Endothelial cell of umbilical vein (primary cell): ENCODE measurements at regions not wholly inside any gene's neighbourhood (a gene's known extent, or its start where the extent isn't known, plus 50 kb on each side); places are given as distances from the start of the nearest gene placed in this dataset.

Experiments used
- BruUV-seq: library from RNA; stranded (reverse); fragments of 400-500 nt; replicated peaks from 2 replicates; lab custom pipeline; 2021; lab: Mats Ljungman, UMichigan
- CTCF ChIA-PET: fragments of 300-600, 350-600 bp; sonication (Branson Sonifier 250); formaldehyde crosslinking; loops from one replicate; lab custom pipeline; 2021; ENCODE audit warnings: antibody characterized with exemption, inconsistent platforms; lab: Charles Lee
- POLR2A ChIA-PET: fragments of 300-600, 350-600 bp; sonication (Branson Sonifier 250); formaldehyde crosslinking; loops from one replicate; lab custom pipeline; 2021; ENCODE audit warnings: antibody characterized with exemption, inconsistent platforms; lab: Charles Lee
- DNase-seq: peaks from one replicate; pipeline ENCODE4 v3.0.0-alpha.2; 2011; ENCODE audit warnings: low read depth, low spot score
- FAIRE-seq: peaks from 2 replicates; lab custom pipeline; 2011; peaks lifted over from hg19 to GRCh38; lab: Jason Lieb, UNC
- H2AFZ ChIP-seq: 2 replicates; pipeline ENCODE4 v1.6.0; 2012; ENCODE audit warnings: low read depth, low read length, control low read depth, inconsistent platforms
- H3K27ac ChIP-seq: 2 replicates; pipeline ENCODE4 v1.5.1; 2011; ENCODE audit warnings: low read depth, mild to moderate bottlenecking, control low read depth, low read length, moderate library complexity; ENCODE audit not compliant: insufficient read depth
- H3K27me3 ChIP-seq, 2 experiments: 2 replicates each; pipeline versions ENCODE4 v1.6.0 to v1.6.1; 2011; ENCODE audit warnings: low read length in 2 of 2, mixed read lengths in 1 of 2; ENCODE audit not compliant: control insufficient read depth in 2 of 2, insufficient read depth in 2 of 2
- H3K36me3 ChIP-seq, 2 experiments: 2 replicates in 1 of 2; 3 replicates in 1 of 2; pipeline ENCODE4 v1.5.1; 2011; ENCODE audit warnings: low read length in 2 of 2, mild to moderate bottlenecking in 1 of 2, moderate library complexity in 1 of 2; ENCODE audit not compliant: control insufficient read depth in 2 of 2, insufficient read depth in 2 of 2; ENCODE audit errors: extremely low read depth in 1 of 2
- H3K4me1 ChIP-seq: 3 replicates; pipeline ENCODE4 v1.5.1; 2011; ENCODE audit warnings: mild to moderate bottlenecking, low read length; ENCODE audit not compliant: control insufficient read depth, insufficient read depth; ENCODE audit errors: extremely low read depth
- H3K4me2 ChIP-seq: 2 replicates; pipeline ENCODE4 v1.6.1; 2011; ENCODE audit warnings: low read length, control low read depth, mixed read lengths; ENCODE audit not compliant: insufficient read depth
- H3K4me3 ChIP-seq, 3 experiments: fragments of 200-600 bp in 1 of 3; sonication (generic), shearing (Covaris generic) in 1 of 3; replicated peaks in 1 of 3; 2 replicates each; pipeline ENCODE4 v1.5.1; 2011 to 2016; ENCODE audit warnings: control low read depth in 3 of 3, low read length in 3 of 3, mild to moderate bottlenecking in 2 of 3, inconsistent platforms in 1 of 3, low read depth in 1 of 3, moderate library complexity in 1 of 3; ENCODE audit not compliant: insufficient read depth in 1 of 3
- H3K79me2 ChIP-seq: 2 replicates; pipeline ENCODE4 v1.6.0; 2012; ENCODE audit warnings: low read length, inconsistent platforms; ENCODE audit not compliant: control insufficient read depth, insufficient read depth
- H3K9ac ChIP-seq: replicated peaks from 2 replicates; pipeline ENCODE3; 2011; ENCODE audit warnings: low read length, control low read depth; ENCODE audit not compliant: insufficient read depth; ENCODE audit errors: extremely low read depth
- H3K9me1 ChIP-seq: replicated peaks from 3 replicates; pipeline ENCODE4 v1.6.0; 2011; ENCODE audit warnings: mild to moderate bottlenecking, low read length; ENCODE audit not compliant: control insufficient read depth, insufficient read depth; ENCODE audit errors: extremely low read depth
- H3K9me3 ChIP-seq: replicated peaks from 2 replicates; pipeline ENCODE4 v1.5.1; 2012; ENCODE audit warnings: low read length, inconsistent platforms; ENCODE audit not compliant: control insufficient read depth, insufficient read depth
- H4K20me1 ChIP-seq: replicated peaks from 2 replicates; pipeline ENCODE3; 2011; ENCODE audit warnings: mild to moderate bottlenecking, low read length; ENCODE audit not compliant: control insufficient read depth, insufficient read depth; ENCODE audit errors: extremely low read depth
- CTCF ChIP-seq, 2 donors: IDR thresholded peaks; 1 replicate in 1 of 2; 2 replicates in 1 of 2; pipeline ENCODE4 v1.5.1; 2011; ENCODE audit warnings: low read length in 2 of 2, mild to moderate bottlenecking in 2 of 2, moderate library complexity in 2 of 2, control low read depth in 1 of 2, inconsistent platforms in 1 of 2, low read depth in 1 of 2; ENCODE audit not compliant: insufficient read depth in 1 of 2; ENCODE audit errors: extremely low read depth in 1 of 2
- EZH2 ChIP-seq: IDR thresholded peaks from 2 replicates; pipeline ENCODE4 v1.6.1; 2012; ENCODE audit warnings: borderline replicate concordance, low read depth, mild to moderate bottlenecking, moderate library complexity, low read length, inconsistent platforms; ENCODE audit not compliant: severe bottlenecking
- FOS ChIP-seq: IDR thresholded peaks from 2 replicates; pipeline ENCODE4 v1.6.1; 2011; ENCODE audit warnings: mild to moderate bottlenecking, low read length, moderate library complexity, borderline replicate concordance; ENCODE audit not compliant: insufficient read depth
- GATA2 ChIP-seq: IDR thresholded peaks from 2 replicates; pipeline ENCODE4 v1.7.0; 2011; ENCODE audit warnings: low read depth, mild to moderate bottlenecking, moderate library complexity, mixed read lengths, low read length; ENCODE audit not compliant: insufficient read length, insufficient read depth
- JUN ChIP-seq: IDR thresholded peaks from 2 replicates; pipeline ENCODE4 v1.6.1; 2011; ENCODE audit warnings: borderline replicate concordance, low read depth; ENCODE audit not compliant: insufficient read length, insufficient read depth
- MAX ChIP-seq: IDR thresholded peaks from 2 replicates; pipeline ENCODE4 v1.6.1; 2011; ENCODE audit not compliant: insufficient read depth, insufficient read length
- MYC ChIP-seq: IDR thresholded peaks from one replicate; pipeline ENCODE4 v1.6.1; 2011; ENCODE audit warnings: mild to moderate bottlenecking, low read depth, low read length
- POLR2A ChIP-seq: IDR thresholded peaks from 2 replicates; pipeline ENCODE4 v1.6.1; 2012; ENCODE audit warnings: low read depth, mild to moderate bottlenecking, control low read depth, low read length
- POLR2AphosphoS5 ChIP-seq: IDR thresholded peaks from 2 replicates; pipeline ENCODE4 v1.6.1; 2012; ENCODE audit warnings: low read depth, mild to moderate bottlenecking, control low read depth, low read length, moderate library complexity; ENCODE audit not compliant: insufficient read depth
- dilution Hi-C: fragments of 300-500 bp; cut with MboI; formaldehyde crosslinking; loops from one replicate; pipeline ENCODE4 v1.15.0; 2019; ENCODE audit warnings: low sequenced_read_pairs; ENCODE audit not compliant: extremely low pct_ligation_motif_present
- intact Hi-C: fragments of 100-400 bp; cut with micrococcal nuclease; formaldehyde crosslinking; loops from one replicate; pipeline ENCODE4 v1.10.0; 2022

- Histone ChIP-seq H3K4me1 (no peaks in the 10 kb centered on the region), H4K20me1 (no peaks in the 10 kb centered on the region), H3K4me2 (no peak overlapping the region), H3K27me3 (no peaks in the 10 kb centered on the region), H3K79me2 (no peaks in the 10 kb centered on the region), H3K36me3 (no peaks in the 10 kb centered on the region), H2AFZ (no peak overlapping the region), H3K9me1 (no peaks in the 10 kb centered on the region), H3K9ac (no peak overlapping the region), H3K4me3 (no peak overlapping the region), H3K27ac (no peak overlapping the region), H3K9me3 (no peaks in the 10 kb centered on the region)
- TF ChIP-seq MYC = no peak
- TF ChIP-seq EZH2 = no peak
- TF ChIP-seq JUN = no peak
- TF ChIP-seq MAX = no peak
- TF ChIP-seq CTCF (IDR thresholded peaks at IDR 0.05; ENCODE audit: extremely low read depth in 1 of 2, insufficient read depth in 1 of 2, low read depth in 1 of 2, low read length in 2 of 2) = no peak
- TF ChIP-seq GATA2 = no peak
- TF ChIP-seq POLR2A = no peak
- DNase-seq (no peak), FAIRE-seq (no peak)
- dilution Hi-C loops = no loop called here
- POLR2A ChIA-PET = no interaction called here
- BruUV-seq = no TSS peak
- intact Hi-C loops = no loop called here
- CTCF ChIA-PET = no interaction called here
Observed at GRCh38 chr7:89987665-89988064, 166.6 kb upstream of the STEAP1 start.

- Histone ChIP-seq H3K9me1 (no peaks in the 10 kb centered on the region), H3K27ac (no peak overlapping the region), H3K9me3 (no peaks in the 10 kb centered on the region), H2AFZ (no peak overlapping the region), H3K4me3 (no peak overlapping the region), H3K4me2 (no peak overlapping the region), H3K4me1 (no peaks in the 10 kb centered on the region), H3K36me3 (no peaks in the 10 kb centered on the region), H3K27me3 (no peaks in the 10 kb centered on the region), H3K9ac (no peak overlapping the region), H4K20me1 (no peaks in the 10 kb centered on the region), H3K79me2 (no peaks in the 10 kb centered on the region)
- intact Hi-C loops = no loop called here
- dilution Hi-C loops = no loop called here
- no peak for TF ChIP-seq POLR2A
- TF ChIP-seq MAX = no peak
- no peak for TF ChIP-seq MYC
- TF ChIP-seq FOS = no peak
- no peak for TF ChIP-seq GATA2
- no peak for TF ChIP-seq JUN
- no peak for TF ChIP-seq POLR2AphosphoS5
- TF ChIP-seq EZH2 = no peak
- TF ChIP-seq CTCF (IDR thresholded peaks at IDR 0.05; ENCODE audit: extremely low read depth in 1 of 2, insufficient read depth in 1 of 2, low read depth in 1 of 2, low read length in 2 of 2) = no peak
- FAIRE-seq (no peak), DNase-seq (no peak)
- BruUV-seq = no TSS peak
- POLR2A ChIA-PET = no interaction called here
- CTCF ChIA-PET = no interaction called here
Observed at GRCh38 chr7:89988074-89988473, 166.2 kb upstream of the STEAP1 start.
